SK-N-SH (cell line): ENCODE measurements at regions not wholly inside any gene's neighbourhood (a gene's known extent, or its start where the extent isn't known, plus 50 kb on each side); places are given as distances from the start of the nearest gene placed in this dataset.

ENCODE experiments used
- CHD2 ChIP-seq: fragments of 150-350 bp; IDR thresholded peaks from 2 replicates; pipeline ENCODE4 v1.6.1; 2018; ENCODE audit warnings: low read length; ENCODE audit not compliant: partially characterized antibody
- CTCF ChIP-seq: fragments of 200-600 bp; sonication (generic); IDR thresholded peaks from 2 replicates; pipeline ENCODE4 v1.6.1; 2017; ENCODE audit warnings: antibody characterized with exemption, mild to moderate bottlenecking, moderate library complexity
- EP300 ChIP-seq, 2 experiments: IDR thresholded peaks; 2 replicates each; pipeline versions ENCODE4 v1.4.0 to v1.6.1; 2012; ENCODE audit warnings: borderline replicate concordance in 1 of 2, low read depth in 1 of 2, low read length in 1 of 2
- EZH2phosphoT487 ChIP-seq: fragments of 200-600 bp; sonication (generic); IDR thresholded peaks from 2 replicates; pipeline ENCODE4 v1.6.1; 2017; ENCODE audit warnings: low read depth, mixed run types, mild to moderate bottlenecking, antibody characterized with exemption, moderate library complexity, borderline replicate concordance
- GATA2 ChIP-seq: sonication (generic); formaldehyde crosslinking; IDR thresholded peaks from 2 replicates; pipeline ENCODE4 v1.5.0; 2020; ENCODE audit warnings: mild to moderate bottlenecking, missing genetic modification reagents
- RAD21 ChIP-seq: IDR thresholded peaks from 2 replicates; pipeline ENCODE4 v1.6.1; 2012; ENCODE audit warnings: mild to moderate bottlenecking, low read length
- SMC3 ChIP-seq: IDR thresholded peaks from 2 replicates; pipeline ENCODE4 v1.6.1; 2012; ENCODE audit warnings: low read depth, low read length, improper control_type of control experiment
- TCF12 ChIP-seq: IDR thresholded peaks from 2 replicates; pipeline ENCODE4 v1.4.0; 2012

- TF ChIP-seq GATA2 (CRISPR knock-in tag): no peak
- TF ChIP-seq TCF12: no peak
- no peak for TF ChIP-seq CTCF
- TF ChIP-seq CHD2: no peak
- no peak for TF ChIP-seq RAD21
- no peak for TF ChIP-seq SMC3
- no peak for TF ChIP-seq EP300 (IDR thresholded peaks at IDR 0.05; ENCODE audit: borderline replicate concordance in 1 of 2, low read depth in 1 of 2, low read length in 1 of 2)
- no peak for TF ChIP-seq EZH2phosphoT487
Measured at GRCh38 chr1:239655023-239655422, 268.7 kb downstream of the CHRM3 start.
